ENCODE measurements at regions not wholly inside any gene's neighbourhood (a gene's known extent, or its start where the extent isn't known, plus 50 kb on each side); places are given as distances from the start of the nearest gene placed in this dataset.

DNA sequence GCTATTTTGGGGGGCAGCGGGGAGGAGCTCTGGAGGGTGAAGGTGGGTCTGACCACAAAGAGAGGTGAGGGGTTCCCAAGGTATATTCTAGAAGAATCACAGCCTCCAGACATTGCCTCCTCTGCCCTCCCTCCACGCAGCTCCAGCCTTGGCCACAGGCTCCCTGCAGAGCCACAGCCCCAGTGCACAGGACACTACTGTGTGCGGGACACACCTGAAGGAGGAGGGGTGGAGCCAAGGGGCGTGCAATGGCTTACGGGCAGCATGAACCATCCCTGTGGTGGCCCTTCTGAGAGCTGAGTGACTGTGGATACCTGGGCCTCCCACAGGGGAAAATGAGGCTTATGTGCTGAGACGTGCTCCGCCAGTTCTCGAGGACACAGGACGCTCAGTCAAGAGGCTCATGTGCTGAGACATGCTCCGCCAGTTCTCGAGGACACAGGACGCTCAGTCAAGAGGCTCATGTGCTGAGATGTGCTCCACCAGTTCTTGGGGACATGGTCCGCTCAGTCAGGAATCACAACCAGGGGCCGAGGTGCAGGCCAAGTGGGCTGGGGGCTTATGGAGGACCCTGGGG, 417.3 kb downstream of the SHANK2 start:
- no peak for TF ChIP-seq CTCF (IDR thresholded peaks at IDR 0.05)
- TF ChIP-seq ZFX (IDR thresholded peaks at IDR 0.05; ENCODE audit: borderline replicate concordance) = no peak
